Mesenchymal stem cell (in vitro differentiated cells and primary cell): ENCODE measurements at regions not wholly inside any gene's neighbourhood (a gene's known extent, or its start where the extent isn't known, plus 50 kb on each side); places are given as distances from the start of the nearest gene placed in this dataset.

Source experiments
- DNase-seq: peaks from one replicate; pipeline ENCODE4 v3.0.0-alpha.2; 2013
- H2AFZ ChIP-seq: one replicate; pipeline ENCODE4 v1.6.1; 2013; ENCODE audit warnings: low read depth, mild to moderate bottlenecking, control low read depth, inconsistent platforms, low read length, moderate library complexity
- H2AK5ac ChIP-seq: 2 replicates; pipeline ENCODE4 v1.6.1; 2013; ENCODE audit warnings: low read length, moderate library complexity, mild to moderate bottlenecking, inconsistent platforms; ENCODE audit not compliant: severe bottlenecking
- H2BK120ac ChIP-seq: one replicate; pipeline ENCODE4 v1.6.1; 2013; ENCODE audit warnings: low read depth, mild to moderate bottlenecking, inconsistent platforms, low read length, moderate library complexity
- H2BK12ac ChIP-seq, 2 experiments: one replicate each; pipeline ENCODE4 v1.6.1; 2013; ENCODE audit warnings: inconsistent platforms in 2 of 2, low read length in 2 of 2, mild to moderate bottlenecking in 2 of 2, moderate library complexity in 2 of 2, control low read depth in 1 of 2
- H2BK15ac ChIP-seq: one replicate; pipeline ENCODE4 v1.6.1; 2013; ENCODE audit warnings: mild to moderate bottlenecking, low read depth, inconsistent platforms; ENCODE audit not compliant: poor library complexity, severe bottlenecking
- H2BK5ac ChIP-seq: 2 replicates; pipeline ENCODE4 v1.6.1; 2013; ENCODE audit warnings: low read depth, mild to moderate bottlenecking, low read length, control low read depth, inconsistent platforms; ENCODE audit not compliant: poor library complexity, severe bottlenecking
- H3K14ac ChIP-seq, 2 experiments: one replicate each; pipeline ENCODE4 v1.6.1; 2013; ENCODE audit warnings: inconsistent platforms in 2 of 2, low read length in 2 of 2, control low read depth in 1 of 2, mild to moderate bottlenecking in 1 of 2, moderate library complexity in 1 of 2
- H3K18ac ChIP-seq, 2 experiments: one replicate each; pipeline ENCODE4 v1.6.1; 2013; ENCODE audit warnings: inconsistent platforms in 2 of 2, low read length in 2 of 2, control low read depth in 1 of 2, low read depth in 1 of 2, mild to moderate bottlenecking in 1 of 2
- H3K23ac ChIP-seq, 2 experiments: one replicate each; pipeline ENCODE4 v1.6.1; 2013; ENCODE audit warnings: inconsistent platforms in 2 of 2, low read length in 2 of 2, mild to moderate bottlenecking in 2 of 2, moderate library complexity in 2 of 2, control low read depth in 1 of 2
- H3K27ac ChIP-seq: 2 replicates; pipeline ENCODE4 v1.5.1; 2013; ENCODE audit warnings: mild to moderate bottlenecking, moderate library complexity, low read length, control low read depth, inconsistent platforms; ENCODE audit not compliant: poor library complexity, severe bottlenecking
- H3K27me3 ChIP-seq, 2 experiments: 2 replicates each; pipeline versions ENCODE4 v1.6.1 to v1.7.0; 2013; ENCODE audit warnings: low read length in 2 of 2, mild to moderate bottlenecking in 2 of 2, moderate library complexity in 2 of 2, control low read depth in 1 of 2, inconsistent platforms in 1 of 2; ENCODE audit not compliant: control insufficient read depth in 1 of 2, insufficient read depth in 1 of 2
- H3K36me3 ChIP-seq, 2 experiments: 2 replicates each; pipeline versions ENCODE4 v1.6.1 to v1.7.0; 2013; ENCODE audit warnings: low read length in 2 of 2, control low read depth in 1 of 2, inconsistent platforms in 1 of 2, low read depth in 1 of 2, mild to moderate bottlenecking in 1 of 2; ENCODE audit not compliant: insufficient read depth in 2 of 2, control insufficient read depth in 1 of 2
- H3K4ac ChIP-seq, 2 experiments: one replicate each; pipeline ENCODE4 v1.6.1; 2013; ENCODE audit warnings: inconsistent platforms in 2 of 2, low read length in 2 of 2, mild to moderate bottlenecking in 2 of 2, moderate library complexity in 2 of 2, control low read depth in 1 of 2, low read depth in 1 of 2
- H3K4me1 ChIP-seq: 2 replicates; pipeline ENCODE4 v1.6.1; 2013; ENCODE audit warnings: low read depth, low read length, control low read depth; ENCODE audit not compliant: control insufficient read depth, insufficient read depth
- H3K4me2 ChIP-seq: 2 replicates; pipeline ENCODE4 v1.6.1; 2013; ENCODE audit warnings: low read length, mild to moderate bottlenecking, inconsistent platforms; ENCODE audit not compliant: poor library complexity, severe bottlenecking
- H3K4me3 ChIP-seq, 2 experiments: 2 replicates each; pipeline versions ENCODE4 v1.5.1 to v1.7.0; 2013; ENCODE audit warnings: low read length in 2 of 2, mild to moderate bottlenecking in 2 of 2, control low read depth in 1 of 2, low read depth in 1 of 2; ENCODE audit not compliant: insufficient read depth in 1 of 2
- H3K79me1 ChIP-seq: replicated peaks from 2 replicates; pipeline ENCODE4 v1.6.1; 2013; ENCODE audit warnings: mild to moderate bottlenecking, control low read depth, low read length, inconsistent platforms; ENCODE audit not compliant: poor library complexity, severe bottlenecking
- H3K9ac ChIP-seq: 2 replicates; pipeline ENCODE4 v1.7.0; 2013; ENCODE audit warnings: mild to moderate bottlenecking, low read length, moderate library complexity
- H3K9me3 ChIP-seq: 2 replicates; pipeline ENCODE4 v1.7.0; 2013; ENCODE audit warnings: mild to moderate bottlenecking, low read length; ENCODE audit not compliant: control insufficient read depth
- H4K8ac ChIP-seq: one replicate; pipeline ENCODE4 v1.6.1; 2013; ENCODE audit warnings: inconsistent platforms, mild to moderate bottlenecking, low read length, moderate library complexity
- H4K91ac ChIP-seq: one replicate; pipeline ENCODE4 v1.6.1; 2013; ENCODE audit warnings: mild to moderate bottlenecking, low read length, inconsistent platforms
- WGBS: methylation state at CpG from one replicate; pipeline ENCODE4 v1.1.7; 2013; ENCODE audit warnings: mixed read lengths; 5-methylcytosine and 5-hydroxymethylcytosine counted together

DNA sequence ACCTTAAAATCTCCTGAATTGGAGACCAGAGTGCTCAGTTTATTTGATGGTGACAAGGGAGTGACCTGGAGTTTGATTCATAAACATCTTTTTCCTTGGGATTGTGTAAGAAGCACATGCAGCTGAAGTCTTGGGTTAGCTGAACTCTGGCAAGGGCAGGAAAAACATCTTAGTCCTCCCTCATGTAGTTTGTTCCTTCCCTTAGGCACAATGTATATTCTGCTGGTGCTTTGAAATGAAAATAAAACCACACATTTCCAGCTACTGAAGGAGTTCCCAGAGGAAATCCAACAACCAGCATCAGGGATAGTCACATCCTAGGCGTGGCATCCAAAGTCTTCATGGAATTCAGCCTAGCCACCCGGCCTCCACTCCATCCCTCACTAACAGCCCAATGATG lies 95.2 kb upstream of the PAPPA start:
- DNase-seq, result peak; percentile 35
- Histone ChIP-seq H3K4ac (no peak overlapping the region), H3K23ac (no peak overlapping the region), H2BK15ac (peak overlapping the region; percentile 69), H3K27ac (no peak overlapping the region), H2AK5ac (no peak overlapping the region), H3K4me3 (no peak overlapping the region), H2BK5ac (no peak overlapping the region), H3K18ac (peak overlapping the region in 1 of 2 experiments; percentile 89), H3K9me3 (no peaks in the 10 kb centered on the region), H3K4me2 (no peak overlapping the region), H4K91ac (no peak overlapping the region), H3K4me1 (no peaks in the 10 kb centered on the region), H2BK120ac (peak overlapping the region; percentile 49), H3K36me3 (no peaks in the 10 kb centered on the region), H3K27me3 (no peaks in the 10 kb centered on the region), H3K14ac (no peak overlapping the region), H3K9ac (no peak overlapping the region), H4K8ac (peak overlapping the region; percentile 82), H2BK12ac (peak overlapping the region in 1 of 2 experiments; percentile 77), H2AFZ (no peak overlapping the region), H3K79me1 (no peaks in the 10 kb centered on the region)
- 84% methylated on average over 2 of the region's 2 CpGs for WGBS

GRCh38 chr9:116059466-116059865 lies 94.1 kb upstream of the PAPPA start:
- no peaks in the 10 kb centered on the region for H3K4me1 ChIP-seq
- no peak overlapping the region for H3K9ac ChIP-seq
- H2AFZ ChIP-seq, result no peak overlapping the region
- DNase-seq, result no peak
- H3K23ac ChIP-seq, result no peak overlapping the region
- no peak overlapping the region for H2BK15ac ChIP-seq
- H3K79me1 ChIP-seq, result no peaks in the 10 kb centered on the region
- WGBS, result 100% methylated on average over 1 of the region's 2 CpGs
- no peak overlapping the region for H2AK5ac ChIP-seq
- H4K91ac ChIP-seq, result no peak overlapping the region
- no peak overlapping the region for H2BK5ac ChIP-seq
- no peak overlapping the region for H3K18ac ChIP-seq
- no peak overlapping the region for H3K4me2 ChIP-seq
- no peak overlapping the region for H4K8ac ChIP-seq
- H2BK12ac ChIP-seq, result no peak overlapping the region
- H2BK120ac ChIP-seq, result no peak overlapping the region
- no peaks in the 10 kb centered on the region for H3K27me3 ChIP-seq
- no peaks in the 10 kb centered on the region for H3K36me3 ChIP-seq
- no peak overlapping the region for H3K4me3 ChIP-seq
- no peaks in the 10 kb centered on the region for H3K9me3 ChIP-seq
- no peak overlapping the region for H3K14ac ChIP-seq
- no peak overlapping the region for H3K27ac ChIP-seq
- no peak overlapping the region for H3K4ac ChIP-seq

DNA sequence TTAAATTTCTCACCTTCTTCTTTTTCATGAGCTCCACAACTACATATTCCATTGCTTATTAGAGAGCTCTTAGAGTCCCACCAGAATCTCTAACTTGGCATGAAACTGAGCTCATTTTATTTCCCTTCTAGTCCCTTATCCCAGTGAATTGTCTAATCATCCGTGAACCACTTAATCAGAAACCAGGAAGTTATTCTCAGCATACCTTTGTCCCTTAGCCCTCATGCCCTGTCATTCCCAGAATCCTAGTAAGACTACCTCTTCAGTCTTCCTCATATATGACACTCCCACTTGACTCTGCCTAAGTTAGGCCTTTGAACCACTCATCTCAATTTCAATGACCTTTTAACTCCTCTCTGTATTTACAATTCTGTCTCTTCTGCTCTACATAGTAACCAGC lies 93.0 kb upstream of the PAPPA start:
- H4K91ac ChIP-seq, result no peak overlapping the region
- H3K9ac ChIP-seq, result no peak overlapping the region
- H3K4me1 ChIP-seq, result no peaks in the 10 kb centered on the region
- H3K4me3 ChIP-seq, result no peak overlapping the region
- no peaks in the 10 kb centered on the region for H3K27me3 ChIP-seq
- no peak overlapping the region for H2BK5ac ChIP-seq
- no peaks in the 10 kb centered on the region for H3K9me3 ChIP-seq
- WGBS, result 100% methylated on average over 1 of the region's 1 CpG
- no peak overlapping the region for H3K4ac ChIP-seq
- no peak overlapping the region for H3K18ac ChIP-seq
- no peak overlapping the region for H2BK12ac ChIP-seq
- H2BK15ac ChIP-seq, result no peak overlapping the region
- H3K36me3 ChIP-seq, result no peaks in the 10 kb centered on the region
- no peak overlapping the region for H3K27ac ChIP-seq
- no peak overlapping the region for H3K23ac ChIP-seq
- H2BK120ac ChIP-seq, result no peak overlapping the region
- H3K14ac ChIP-seq, result no peak overlapping the region
- no peak for DNase-seq
- H4K8ac ChIP-seq, result no peak overlapping the region
- H3K79me1 ChIP-seq, result no peaks in the 10 kb centered on the region
- no peak overlapping the region for H2AK5ac ChIP-seq
- H2AFZ ChIP-seq, result no peak overlapping the region
- no peak overlapping the region for H3K4me2 ChIP-seq

DNA sequence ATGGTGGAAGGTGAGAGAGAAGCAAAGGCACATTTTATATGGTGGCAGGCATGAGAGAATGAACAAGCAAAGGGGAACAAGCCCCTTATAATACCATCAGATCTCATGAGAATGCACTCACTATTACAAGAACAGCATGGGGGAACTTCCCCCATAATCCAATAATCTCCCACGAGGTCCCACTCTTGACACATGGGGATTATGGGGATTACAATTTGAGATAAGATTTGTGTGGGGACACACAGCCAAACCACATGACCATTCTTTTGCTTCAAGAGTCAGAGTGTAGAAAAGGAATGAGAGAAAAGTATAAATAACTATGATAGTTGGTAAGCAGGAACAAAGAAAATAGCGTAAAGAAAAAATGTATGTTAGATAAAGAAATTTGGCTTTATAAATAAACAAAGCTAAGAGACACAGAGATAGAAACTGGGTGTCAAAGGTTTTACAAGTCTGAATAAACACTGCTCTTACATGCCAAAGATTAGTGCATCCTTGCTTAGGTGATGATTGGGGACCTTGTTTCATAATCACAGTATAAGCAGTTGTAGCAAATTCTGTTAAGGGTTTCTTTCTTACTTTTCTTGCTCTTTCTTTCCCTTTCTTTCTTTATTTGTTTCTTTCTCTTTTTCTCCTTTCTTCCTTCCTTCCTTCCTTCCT lies 91.9 kb upstream of the PAPPA start:
- H3K18ac ChIP-seq, result no peak overlapping the region
- no peaks in the 10 kb centered on the region for H3K9me3 ChIP-seq
- no peak overlapping the region for H4K91ac ChIP-seq
- no peak overlapping the region for H3K14ac ChIP-seq
- H3K9ac ChIP-seq, result no peak overlapping the region
- no peaks in the 10 kb centered on the region for H3K4me1 ChIP-seq
- no peak overlapping the region for H3K4me2 ChIP-seq
- H2BK15ac ChIP-seq, result no peak overlapping the region
- H2BK120ac ChIP-seq, result no peak overlapping the region
- no peak overlapping the region for H3K23ac ChIP-seq
- H3K36me3 ChIP-seq, result no peaks in the 10 kb centered on the region
- no peak overlapping the region for H2AK5ac ChIP-seq
- H3K79me1 ChIP-seq, result no peaks in the 10 kb centered on the region
- H2BK12ac ChIP-seq, result no peak overlapping the region
- no peaks in the 10 kb centered on the region for H3K27me3 ChIP-seq
- no peak for DNase-seq
- H4K8ac ChIP-seq, result no peak overlapping the region
- no peak overlapping the region for H3K27ac ChIP-seq
- WGBS, result 100% methylated on average over 1 of the region's 2 CpGs
- H2BK5ac ChIP-seq, result no peak overlapping the region
- H3K4me3 ChIP-seq, result no peak overlapping the region
- H2AFZ ChIP-seq, result no peak overlapping the region
- no peak overlapping the region for H3K4ac ChIP-seq
